SK-N-MC (cell line): ENCODE measurements at regions not wholly inside any gene's neighbourhood (a gene's known extent, or its start where the extent isn't known, plus 50 kb on each side); places are given as distances from the start of the nearest gene placed in this dataset.

ENCODE experiments used
- EZH2 ChIP-seq: fragments of 200-600 bp; sonication (generic); IDR thresholded peaks from one replicate; pipeline ENCODE4 v1.6.1; 2017; ENCODE audit warnings: antibody characterized with exemption
- POLR2AphosphoS5 ChIP-seq: IDR thresholded peaks from 2 replicates; pipeline ENCODE4 v1.6.1; 2012; ENCODE audit warnings: mild to moderate bottlenecking, low read depth, low read length, borderline replicate concordance

- TF ChIP-seq EZH2: no peak
- TF ChIP-seq POLR2AphosphoS5: no peak
These were observed 335.3 kb downstream of the MN1 start for GRCh38 chr22:27466229-27466628.
